GM12878 (cell line): ENCODE measurements at regions not wholly inside any gene's neighbourhood (a gene's known extent, or its start where the extent isn't known, plus 50 kb on each side); places are given as distances from the start of the nearest gene placed in this dataset.

Source experiments
- ATF3 ChIP-seq: IDR thresholded peaks from 2 replicates; pipeline ENCODE4 v1.6.1; 2011; ENCODE audit warnings: low read depth, mild to moderate bottlenecking, low read length, moderate library complexity, borderline replicate concordance; ENCODE audit errors: extremely low read depth
- CUX1 ChIP-seq: IDR thresholded peaks from 2 replicates; pipeline ENCODE4 v1.6.1; 2012; ENCODE audit warnings: improper control_type of control experiment, low read depth, low read length; ENCODE audit not compliant: insufficient replicate concordance
- POLR2AphosphoS5 ChIP-seq: IDR thresholded peaks from 2 replicates; pipeline ENCODE4 v1.6.1; 2011; ENCODE audit warnings: mild to moderate bottlenecking, low read length, inconsistent platforms
- PRDM15 ChIP-seq: fragments of 450-650 bp; formaldehyde crosslinking; IDR thresholded peaks from 2 replicates; pipeline ENCODE4 v1.4.0; 2020; ENCODE audit warnings: mild to moderate bottlenecking, moderate library complexity
- TAF1 ChIP-seq: IDR thresholded peaks from 2 replicates; pipeline ENCODE4 v1.6.1; 2011; ENCODE audit warnings: mild to moderate bottlenecking, low read depth, low read length, borderline replicate concordance
- YY1 ChIP-seq: IDR thresholded peaks from 2 replicates; pipeline ENCODE4 v1.6.1; 2011; ENCODE audit warnings: low read depth, mild to moderate bottlenecking, low read length

- TF ChIP-seq PRDM15 (CRISPR knock-in tag) (no peak), ATF3 (no peak), POLR2AphosphoS5 (no peak), CUX1 (no peak), YY1 (no peak), TAF1 (no peak)
These were observed 330.3 kb downstream of the BCOR start for GRCh38 chrX:39767446-39767845.
